ENCODE measurements at regions not wholly inside any gene's neighbourhood (a gene's known extent, or its start where the extent isn't known, plus 50 kb on each side); places are given as distances from the start of the nearest gene placed in this dataset.

- TF ChIP-seq CTCF (conservative IDR thresholded peaks at IDR 0.05): no peak
- no peak for TF ChIP-seq EZH2 (IDR thresholded peaks at IDR 0.05; ENCODE audit: low read depth)
Observed at GRCh38 chr3:127444761-127445160, 145.8 kb downstream of the TPRA1 start.
